GM13977 (cell line): ENCODE measurements at regions not wholly inside any gene's neighbourhood (a gene's known extent, or its start where the extent isn't known, plus 50 kb on each side); places are given as distances from the start of the nearest gene placed in this dataset.

Experiments
- DNase-seq: peaks from one replicate; pipeline ENCODE4 v3.0.0; 2012; ENCODE audit warnings: low spot score
- CTCF ChIP-seq: IDR thresholded peaks from 2 replicates; pipeline ENCODE4 v1.5.1; 2012; ENCODE audit warnings: mild to moderate bottlenecking, control low read depth; ENCODE audit not compliant: insufficient read depth; ENCODE audit errors: extremely low read depth, missing control alignments
- in situ Hi-C: fragments of 300-500 bp; cut with MboI; formaldehyde crosslinking; loops from one replicate; pipeline ENCODE4 v1.12.0; 2022; ENCODE audit warnings: low sequenced_read_pairs, low pct_unique_long_range_greater_than_20kb, mixed read lengths, inconsistent platforms; ENCODE audit not compliant: unreplicated experiment

- no peak for DNase-seq
- in situ Hi-C loops: no loop called here
- TF ChIP-seq CTCF: no peak
Observed at GRCh38 chr6:49336514-49337131, 126.4 kb downstream of the MMUT start.

- in situ Hi-C loops: no loop called here
- TF ChIP-seq CTCF: no peak
- no peak for DNase-seq
Observed at GRCh38 chr6:49333345-49334125, 129.5 kb downstream of the MMUT start.

- DNase-seq: no peak
- in situ Hi-C loops: no loop called here
- no peak for TF ChIP-seq CTCF
Observed at GRCh38 chr6:49332781-49333180, 130.3 kb downstream of the MMUT start.

- no peak for DNase-seq
- in situ Hi-C loops: no loop called here
- no peak for TF ChIP-seq CTCF
Observed at GRCh38 chr6:49329186-49329585, 133.9 kb downstream of the MMUT start.

GRCh38 chr6:49328051-49328744 is 134.9 kb downstream of the MMUT start:
- TF ChIP-seq CTCF: no peak
- in situ Hi-C loops: no loop called here
- DNase-seq: no peak

- DNase-seq: no peak
- in situ Hi-C loops: no loop called here
- no peak for TF ChIP-seq CTCF
Observed at GRCh38 chr6:49327571-49327970, 135.5 kb downstream of the MMUT start.
